HG03520 (cell line): ENCODE measurements at regions not wholly inside any gene's neighbourhood (a gene's known extent, or its start where the extent isn't known, plus 50 kb on each side); places are given as distances from the start of the nearest gene placed in this dataset.
"Not testable (repeated sequence)": the region's sequence is repeated elsewhere in the genome, so short reads cannot be mapped to it uniquely, and the experiment has no call there.

Experiments
- ATAC-seq: cut with Tn5 transposase; IDR thresholded peaks from one replicate; pipeline ENCODE4 v1.9.1; 2021; ENCODE audit warnings: mild to moderate bottlenecking, moderate library complexity; ENCODE audit not compliant: unreplicated experiment

DNA sequence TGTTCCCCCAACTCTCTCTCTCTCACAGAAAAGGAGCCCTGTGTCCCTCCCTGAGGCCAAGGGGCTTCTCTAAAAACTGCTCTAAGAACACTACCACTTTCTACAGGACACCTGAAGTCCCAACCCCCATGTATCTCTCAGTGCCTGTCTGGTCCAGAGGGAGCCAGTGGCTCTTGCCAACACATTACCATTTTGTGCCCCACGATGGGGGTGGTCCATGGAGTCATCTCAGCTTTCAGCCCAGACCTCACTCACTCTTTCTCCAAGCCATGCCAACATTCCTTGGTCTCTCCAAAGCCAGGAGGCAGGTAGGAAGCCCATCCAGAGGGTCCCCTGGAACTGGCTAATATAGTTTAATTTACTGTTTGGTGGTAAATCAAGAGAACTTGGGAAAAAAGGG lies 962.1 kb upstream of the DEFB115 start:
- ATAC-seq: not testable (repeated sequence)

DNA sequence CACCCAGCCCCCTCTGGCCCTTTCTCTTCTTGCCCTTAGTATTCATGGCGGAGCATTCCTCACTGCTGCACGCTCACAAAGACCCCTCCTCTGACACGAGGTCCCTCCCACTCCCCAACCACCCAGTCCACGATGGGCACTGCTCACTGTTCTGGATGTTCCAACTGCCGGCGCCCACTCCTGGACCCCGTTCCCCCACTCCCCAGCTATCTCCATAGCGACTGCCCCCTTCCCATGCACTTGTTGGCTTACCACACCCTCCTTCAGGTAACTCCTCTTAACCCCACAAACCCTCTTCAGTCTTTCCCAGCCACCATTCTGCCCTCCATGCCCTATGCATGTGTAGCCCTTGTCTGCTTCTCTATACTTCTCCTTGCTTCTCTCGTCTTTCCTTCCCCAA lies 961.5 kb upstream of the DEFB115 start:
- ATAC-seq: not testable (repeated sequence)

DNA sequence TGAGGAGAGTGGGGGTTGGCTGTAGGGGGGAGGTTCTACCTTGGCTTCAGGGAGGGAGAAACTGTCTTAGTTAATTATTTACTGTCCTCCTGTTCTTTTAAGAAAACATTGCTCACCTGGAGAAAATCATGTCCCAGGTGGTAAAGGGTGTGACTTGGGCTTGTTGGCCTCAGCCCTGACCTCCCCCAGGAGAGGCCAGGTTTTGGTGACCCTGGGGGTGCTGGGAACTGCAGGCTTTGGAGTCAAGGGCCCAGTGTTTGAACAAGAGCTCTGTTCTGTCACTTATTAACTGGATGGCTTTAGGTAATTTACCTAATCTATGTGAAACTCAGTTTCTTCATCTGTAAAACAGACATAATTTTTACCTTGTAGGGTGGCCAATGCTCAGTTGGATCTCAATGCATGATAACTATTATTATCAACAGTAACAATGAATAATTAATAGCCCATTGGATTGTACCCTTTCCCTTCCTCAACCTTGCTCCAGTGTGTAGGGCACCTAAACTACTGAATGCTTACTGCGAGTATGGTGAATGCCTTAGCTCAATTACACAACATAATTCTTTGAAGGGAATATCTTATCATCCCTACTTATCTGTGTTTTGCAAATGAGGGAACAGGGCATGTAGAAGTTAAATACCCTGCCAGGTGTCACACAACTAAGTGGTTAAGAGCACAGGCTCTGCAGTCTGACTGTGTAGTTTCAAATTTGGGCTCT lies 959.4 kb upstream of the DEFB115 start:
- not testable (repeated sequence) for ATAC-seq

DNA sequence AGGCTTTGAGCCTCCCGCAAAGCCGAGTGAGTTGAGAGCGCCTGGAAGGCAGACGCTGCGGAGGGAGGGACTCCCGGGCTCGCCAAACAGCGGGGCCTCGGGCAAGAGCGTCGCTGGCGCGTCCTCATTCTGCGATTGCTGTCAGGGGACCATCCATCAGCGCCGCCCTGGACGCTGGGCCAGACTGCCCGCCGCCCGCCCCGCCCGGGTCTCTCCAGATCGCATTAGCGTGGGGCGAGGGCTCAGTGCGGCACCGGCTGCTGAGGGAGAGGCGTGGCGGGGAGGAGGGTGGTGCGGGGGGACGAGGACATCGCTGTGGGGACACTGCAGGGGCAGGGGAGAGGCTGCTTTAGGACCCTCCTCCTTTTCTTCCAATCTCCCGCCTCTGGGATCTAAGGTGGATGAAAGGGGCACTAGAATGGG lies 957.2 kb upstream of the DEFB115 start:
- ATAC-seq: not testable (repeated sequence)

DNA sequence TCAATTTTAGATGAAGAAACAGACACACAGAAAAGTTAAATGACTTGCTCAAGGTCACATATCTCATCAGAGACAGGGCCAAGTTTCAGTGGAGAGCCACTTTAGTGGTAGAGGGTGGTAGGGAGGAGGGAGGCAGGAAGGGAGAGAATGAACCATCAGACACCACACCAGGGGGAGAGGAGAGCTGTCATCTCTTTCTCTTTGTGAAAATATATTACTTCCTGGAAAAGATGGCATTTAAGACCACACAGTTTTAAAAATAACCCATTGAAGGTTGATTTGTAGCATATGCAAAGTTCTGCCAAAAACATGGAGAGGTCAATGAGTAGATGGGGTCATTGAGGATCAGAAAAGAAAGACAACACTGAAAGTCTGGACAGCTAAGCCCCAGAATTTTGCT lies 954.7 kb upstream of the DEFB115 start:
- not testable (repeated sequence) for ATAC-seq

DNA sequence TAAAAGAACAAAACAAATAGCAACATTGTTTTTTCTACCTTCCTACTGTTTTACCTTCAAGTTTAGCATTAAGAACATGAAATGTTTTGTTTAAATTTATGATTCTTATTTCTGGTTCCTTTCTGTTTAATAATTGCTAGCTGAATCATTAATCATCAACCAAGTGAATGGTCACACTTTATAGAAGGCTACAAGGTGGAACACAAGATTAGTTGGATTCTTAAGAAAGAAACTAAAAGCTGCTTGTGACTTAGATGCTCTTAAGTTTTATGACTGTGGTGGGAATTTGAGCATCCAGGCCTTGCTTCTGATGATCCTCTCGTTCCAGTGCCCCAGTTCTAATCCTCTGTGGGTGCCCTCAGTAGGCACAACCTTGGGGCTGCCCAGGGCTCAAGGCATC lies 947.5 kb upstream of the DEFB115 start:
- ATAC-seq: not testable (repeated sequence)

DNA sequence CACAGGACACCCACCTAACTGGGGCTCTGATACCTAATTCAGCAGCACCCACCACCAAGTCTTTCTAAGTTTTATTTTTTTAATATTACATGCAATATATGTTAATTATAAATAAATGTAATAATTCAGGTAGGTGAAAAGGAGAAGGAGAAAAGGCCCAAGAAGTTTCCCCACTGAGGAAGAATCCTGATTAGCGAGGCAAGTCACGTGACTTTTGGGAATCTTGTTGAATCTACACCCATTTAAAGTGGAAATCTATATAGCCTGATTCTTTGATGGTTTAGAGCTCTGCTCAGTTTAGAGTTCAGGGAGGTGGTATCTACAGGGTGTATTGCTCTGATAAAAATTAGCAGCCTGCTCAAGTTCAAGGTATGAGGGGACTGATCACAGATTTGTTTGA lies 947.1 kb upstream of the DEFB115 start:
- not testable (repeated sequence) for ATAC-seq

DNA sequence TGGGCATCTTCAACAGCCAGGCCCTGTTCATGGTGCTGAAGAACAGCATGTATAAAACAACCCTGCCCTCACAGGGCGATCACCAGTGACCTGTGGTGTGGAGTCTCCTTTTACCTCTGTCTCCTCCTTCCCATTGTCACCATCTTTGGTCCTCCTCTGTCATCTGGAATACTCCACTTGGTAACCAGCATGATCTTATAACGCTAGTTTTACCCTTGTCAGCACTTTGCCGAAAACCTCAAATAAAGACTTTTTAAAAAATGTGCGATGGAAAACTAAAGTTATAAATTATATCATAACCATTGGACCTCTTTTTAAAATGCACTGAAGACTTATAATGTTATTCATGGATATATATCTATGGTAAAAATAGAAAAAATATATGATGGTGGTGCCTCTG lies 945.2 kb upstream of the DEFB115 start:
- not testable (repeated sequence) for ATAC-seq

DNA sequence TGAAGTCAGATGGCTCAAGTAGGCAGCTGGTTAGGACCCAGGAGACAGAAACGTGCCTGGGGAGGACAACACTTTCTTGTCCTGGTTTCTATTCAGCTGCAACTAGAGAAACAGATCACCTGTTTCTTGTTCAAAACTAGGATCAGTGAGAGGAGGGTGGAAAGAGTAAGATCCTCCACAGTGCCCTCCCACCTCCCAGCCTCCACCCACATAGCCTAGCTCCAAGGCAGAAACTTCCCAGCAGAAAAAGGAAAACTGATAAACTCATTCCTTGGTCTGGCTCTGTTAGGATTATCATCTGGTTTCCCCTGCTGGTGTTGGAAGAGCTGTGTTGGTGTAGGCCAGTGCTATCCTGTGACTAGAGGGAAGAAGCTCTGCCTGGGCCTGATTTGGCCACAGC lies 943.8 kb upstream of the DEFB115 start:
- not testable (repeated sequence) for ATAC-seq

DNA sequence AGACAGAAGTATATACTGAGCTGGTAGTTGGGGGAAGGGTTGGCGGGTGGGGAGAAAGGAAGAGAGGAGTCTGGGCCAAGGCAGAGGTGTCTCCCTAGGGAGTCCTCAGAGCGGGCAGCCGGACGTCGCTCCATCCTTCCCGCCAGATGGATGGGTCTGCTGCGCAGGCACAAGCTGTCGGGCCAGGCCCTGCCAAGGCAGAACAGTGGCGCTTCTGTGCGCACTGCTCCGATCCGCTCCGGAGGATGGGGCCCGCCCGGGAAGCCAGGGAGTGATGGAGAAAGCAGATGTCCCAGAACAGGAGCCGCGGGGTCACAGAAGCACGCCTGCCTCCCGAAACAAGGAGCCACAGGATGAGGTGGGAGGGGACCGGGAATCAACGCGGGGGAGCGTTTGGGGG lies 941.4 kb upstream of the DEFB115 start:
- ATAC-seq: not testable (repeated sequence)

DNA sequence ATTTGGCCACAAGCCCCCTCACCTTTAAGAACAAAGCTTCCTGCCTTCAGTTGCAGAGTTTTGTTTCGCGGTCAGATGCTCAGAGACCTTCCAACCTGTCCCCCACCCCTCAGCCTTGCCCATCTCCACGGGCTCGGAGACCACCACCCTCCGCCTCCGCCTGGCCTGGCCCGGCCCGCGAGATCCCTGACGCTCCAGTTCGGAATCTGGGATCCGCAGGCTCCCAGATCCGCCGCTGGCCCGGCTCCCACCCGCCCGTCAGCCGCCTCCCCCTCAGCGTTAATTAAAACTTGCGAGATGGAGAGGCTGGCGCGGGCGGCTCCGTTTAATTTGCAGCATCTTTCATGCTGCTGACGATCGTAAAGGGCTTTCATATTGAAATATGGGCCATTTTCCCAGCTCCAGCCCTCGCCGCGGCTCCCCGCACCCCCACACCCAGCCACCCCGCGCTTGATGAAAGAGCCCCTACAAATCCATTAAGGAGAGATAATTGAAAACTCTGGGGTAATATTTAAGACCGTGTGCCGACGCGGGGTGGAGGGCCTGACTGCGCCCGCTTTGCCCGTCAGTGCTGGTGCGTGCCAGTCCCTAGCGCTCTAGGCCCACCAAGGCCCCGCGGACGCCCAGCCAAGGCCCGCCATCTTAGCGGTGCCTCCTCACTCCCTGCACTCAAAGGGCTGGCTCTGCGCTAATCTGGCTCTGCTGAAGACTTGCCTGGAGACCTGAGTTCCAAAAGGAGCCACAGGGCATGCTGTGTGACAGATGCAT lies 940.7 kb upstream of the DEFB115 start:
- ATAC-seq: not testable (repeated sequence)

DNA sequence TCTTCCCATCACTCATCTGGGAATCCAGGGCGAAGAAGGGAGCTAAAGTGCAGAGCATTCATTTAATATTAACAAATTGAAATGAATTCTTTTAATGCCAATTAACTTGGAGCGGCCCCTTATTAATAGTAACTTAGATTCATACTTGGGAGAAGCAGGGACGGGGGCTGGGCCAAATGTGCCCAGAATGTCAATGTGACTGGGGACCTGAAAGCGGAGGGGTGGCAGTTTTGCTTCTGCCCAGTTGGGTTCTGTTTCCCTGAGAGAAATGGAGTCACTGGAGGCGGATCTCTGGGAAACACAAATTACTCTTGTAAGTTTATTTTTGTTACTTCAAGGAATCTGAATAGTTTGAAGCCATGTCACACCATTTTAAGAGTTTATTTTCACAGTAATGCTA lies 923.7 kb upstream of the DEFB115 start:
- not testable (repeated sequence) for ATAC-seq

DNA sequence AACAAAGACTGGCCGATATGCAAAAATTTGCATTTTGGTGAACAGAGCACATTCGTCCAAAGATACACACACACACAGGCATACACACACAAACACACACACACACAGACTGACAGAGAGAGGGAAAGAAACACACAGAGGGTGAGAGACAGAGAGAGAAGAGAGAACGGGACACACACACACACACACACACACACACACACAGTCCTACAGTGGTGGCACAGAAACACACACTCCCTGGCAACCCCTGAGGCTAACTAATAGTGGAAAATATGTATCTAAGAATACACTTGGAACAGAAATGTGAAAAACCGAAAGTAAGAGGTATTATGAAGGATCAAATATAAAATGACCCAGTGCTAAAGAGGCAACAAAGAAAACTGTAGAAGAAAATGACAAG lies 919.9 kb upstream of the DEFB115 start:
- ATAC-seq: not testable (repeated sequence)

DNA sequence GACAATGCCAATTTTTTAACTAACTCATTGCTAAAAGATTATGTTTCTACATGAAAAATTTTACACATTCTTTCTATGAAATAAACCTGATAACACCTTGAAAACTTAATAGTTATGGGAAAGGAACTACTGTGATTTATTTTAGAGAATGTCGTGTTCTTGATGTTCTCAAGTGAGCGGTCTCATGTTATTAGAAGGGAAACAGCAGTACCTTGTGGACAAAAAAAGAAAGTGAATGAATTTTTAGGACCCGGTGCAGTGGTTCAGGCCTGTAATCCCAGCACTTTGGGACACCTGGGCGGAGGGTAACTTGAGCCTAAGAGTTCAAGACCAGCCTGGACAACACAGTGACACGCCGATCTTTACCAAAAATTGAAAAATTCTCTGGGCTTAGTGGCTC lies 908.5 kb upstream of the DEFB115 start:
- not testable (repeated sequence) for ATAC-seq

DNA sequence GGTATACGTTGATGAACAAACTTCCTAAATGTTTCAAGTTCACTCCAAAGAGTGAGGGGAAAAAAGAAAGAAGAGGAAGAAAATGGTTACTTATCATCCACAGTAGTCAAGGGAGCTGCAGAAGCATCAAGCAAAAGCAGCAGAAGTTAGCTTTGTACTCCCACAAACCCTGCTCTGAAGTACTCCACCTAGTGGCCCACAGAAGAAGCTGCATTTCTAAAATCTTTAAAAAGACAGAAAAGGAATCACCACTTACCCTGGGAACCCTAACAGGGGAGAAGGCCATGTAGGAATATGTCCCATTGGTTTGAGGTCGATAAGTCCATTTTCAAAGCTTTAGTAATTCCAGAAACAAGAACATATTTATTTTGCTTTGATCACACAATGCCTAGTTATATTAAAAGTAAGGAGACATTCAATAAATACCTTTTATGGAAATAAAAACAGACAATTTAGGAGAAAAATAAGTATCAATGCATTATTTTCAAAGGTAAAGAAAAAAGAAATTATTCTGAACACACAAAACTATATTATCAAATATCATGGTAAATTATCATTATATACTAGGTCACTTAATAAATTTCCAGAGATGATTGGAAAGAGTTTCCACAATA lies 900.5 kb upstream of the DEFB115 start:
- ATAC-seq: not testable (repeated sequence)

DNA sequence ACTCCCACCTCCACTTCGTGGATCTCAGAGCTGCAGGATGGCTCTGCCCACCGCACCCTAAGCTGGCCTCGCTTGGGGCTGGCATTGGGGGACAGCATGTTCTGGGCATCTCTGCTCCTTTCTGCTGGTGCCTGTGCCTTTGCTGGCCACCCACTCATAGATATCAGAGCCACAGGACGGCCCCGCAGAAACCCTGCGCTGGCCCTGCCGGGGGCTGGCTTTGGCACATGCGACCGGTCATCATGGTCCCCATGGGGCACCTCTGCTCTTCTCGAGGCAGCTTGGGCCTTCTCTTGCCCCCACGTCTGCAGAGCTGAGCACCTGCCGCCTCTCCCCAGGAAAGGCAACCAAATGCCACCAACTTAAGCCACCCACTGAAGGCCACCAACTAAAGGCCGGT lies 895.7 kb upstream of the DEFB115 start:
- not testable (repeated sequence) for ATAC-seq

DNA sequence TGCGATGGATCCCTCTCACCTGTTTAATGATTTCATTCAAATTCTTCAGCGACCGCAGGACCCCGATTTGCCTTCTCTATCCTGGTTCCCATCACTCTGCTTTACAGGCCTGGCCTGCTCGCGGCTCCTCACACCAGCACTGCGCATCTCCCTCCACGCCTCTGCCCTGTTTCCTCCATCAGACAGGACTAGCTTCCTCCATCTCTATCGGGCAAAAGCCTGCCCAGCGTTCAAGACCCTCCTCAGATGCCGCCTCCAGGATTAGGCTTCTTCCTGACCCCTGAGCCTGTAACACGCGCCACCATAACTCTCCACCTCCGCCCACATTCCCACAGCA lies 881.1 kb upstream of the DEFB115 start:
- ATAC-seq: not testable (repeated sequence)

DNA sequence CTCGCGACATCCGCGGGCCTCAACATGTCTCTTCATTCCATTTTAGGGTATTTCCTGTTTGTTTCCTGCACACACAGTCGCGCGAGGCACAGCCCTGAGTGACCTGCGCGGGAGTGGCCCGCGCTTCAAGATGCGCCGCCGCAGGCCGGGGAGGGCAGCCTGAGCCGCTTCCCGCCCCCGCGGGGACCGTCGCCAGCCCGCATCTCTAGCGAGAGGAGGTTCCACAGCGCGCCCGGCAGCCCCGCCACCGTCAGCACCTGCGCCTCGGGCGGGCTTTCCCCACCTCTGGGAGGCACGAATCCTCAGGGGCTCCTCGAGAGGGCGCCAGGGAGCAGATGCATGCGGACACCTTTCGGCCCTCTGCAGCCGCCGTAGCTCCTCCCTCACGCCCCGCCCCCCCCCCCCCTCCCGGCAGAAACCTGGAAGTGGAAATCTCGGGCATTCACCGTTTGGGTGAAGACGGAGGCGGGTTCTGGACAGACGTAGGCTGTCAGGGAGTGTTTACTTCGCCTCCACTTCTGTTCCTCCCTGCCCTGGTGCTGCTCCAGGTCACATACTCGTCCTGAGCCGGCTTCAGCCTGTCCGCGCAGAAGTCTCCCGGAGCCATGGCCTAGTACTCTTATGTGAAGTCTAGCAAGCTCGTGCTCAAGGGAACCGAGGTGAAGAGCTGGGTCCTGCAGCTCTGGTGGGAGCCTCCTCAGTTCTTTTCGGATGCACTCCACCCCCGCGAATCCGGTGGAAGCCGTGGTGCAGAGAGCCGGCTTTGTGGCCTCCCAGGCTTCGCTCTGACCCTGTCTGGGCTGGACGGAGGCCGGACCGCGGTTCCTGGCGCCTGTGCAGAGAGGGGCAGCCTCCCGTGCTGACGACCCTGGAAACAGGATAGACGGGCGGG lies 880.5 kb upstream of the DEFB115 start:
- ATAC-seq: peak; percentile 95

DNA sequence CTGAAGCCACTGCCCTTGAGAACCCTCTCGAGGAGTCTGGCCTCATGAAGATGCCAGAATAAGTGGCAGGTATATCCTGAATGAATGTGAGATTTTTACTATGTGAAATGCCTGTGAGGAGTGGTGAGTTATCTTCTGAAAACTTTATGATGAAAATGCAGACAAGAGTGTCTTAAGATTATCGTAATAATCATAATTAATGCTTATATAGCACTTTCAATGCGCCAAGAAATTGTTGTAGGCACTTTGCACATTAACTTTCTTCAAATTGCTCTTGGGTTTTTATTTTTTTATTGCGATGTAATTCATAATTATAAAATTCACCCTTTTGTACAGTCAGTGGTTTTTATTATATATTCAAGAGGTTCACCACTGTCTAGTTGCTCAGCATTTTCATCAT lies 879.1 kb upstream of the DEFB115 start:
- ATAC-seq: not testable (repeated sequence)

DNA sequence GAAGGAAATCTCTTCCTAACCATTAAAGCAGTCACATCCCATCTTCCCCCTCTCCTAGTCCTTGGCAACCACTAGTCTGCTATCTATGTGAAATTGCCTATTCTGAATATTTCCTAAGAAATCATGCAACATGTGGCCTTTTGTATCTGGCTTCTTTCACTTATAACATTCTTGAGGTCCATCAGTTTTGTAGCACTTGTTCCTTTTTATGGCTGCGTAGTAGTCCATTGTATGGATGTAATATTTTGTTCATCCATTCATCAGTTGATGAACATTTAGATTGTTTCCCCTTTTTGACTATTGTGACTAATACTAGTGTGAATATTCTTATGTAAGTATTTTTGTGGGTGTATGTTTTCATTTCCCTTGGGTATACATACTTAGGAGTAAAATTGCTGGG lies 878.7 kb upstream of the DEFB115 start:
- ATAC-seq: not testable (repeated sequence)

DNA sequence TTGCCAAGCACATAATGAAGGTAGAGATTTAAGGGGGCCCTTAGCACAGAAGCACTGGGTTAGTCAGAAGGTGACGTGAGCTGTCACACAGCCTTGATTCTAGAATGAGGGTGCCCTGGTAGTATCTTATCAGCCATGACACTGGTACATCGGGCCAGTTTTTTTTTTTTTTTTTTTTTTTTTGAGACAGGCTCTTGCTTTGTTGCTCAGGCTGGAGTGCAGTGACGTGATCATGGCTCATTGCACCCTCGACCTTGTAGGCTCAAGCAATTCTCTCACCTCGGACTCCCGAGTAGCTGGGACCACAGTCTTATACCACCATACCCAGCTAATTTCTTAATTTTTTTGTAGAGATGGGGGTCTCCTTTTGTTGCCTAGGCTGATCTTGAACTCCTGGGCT lies 872.6 kb upstream of the DEFB115 start:
- not testable (repeated sequence) for ATAC-seq
